Peyer's patch (tissue), 4 donors: ENCODE measurements at regions not wholly inside any gene's neighbourhood (a gene's known extent, or its start where the extent isn't known, plus 50 kb on each side); places are given as distances from the start of the nearest gene placed in this dataset.

Experiments
- POLR2A ChIP-seq, 2 donors: fragments of 450-650 bp; IDR thresholded peaks; one replicate each; pipeline ENCODE4 v1.5.1; 2017; ENCODE audit warnings: antibody characterized with exemption in 2 of 2, mild to moderate bottlenecking in 2 of 2, moderate library complexity in 2 of 2
- TF ChIP-seq, protein P1 (sequence below), 6 experiments: fragments of 450-650 bp in 4 of 6; fragments of 200-600 bp in 2 of 6; sonication (generic) in 1 of 6; IDR thresholded peaks; one replicate each; pipeline ENCODE4 v1.5.1; 2017 to 2019; ENCODE audit warnings: antibody characterized with exemption in 6 of 6, mild to moderate bottlenecking in 3 of 6, moderate library complexity in 1 of 6

DNA sequence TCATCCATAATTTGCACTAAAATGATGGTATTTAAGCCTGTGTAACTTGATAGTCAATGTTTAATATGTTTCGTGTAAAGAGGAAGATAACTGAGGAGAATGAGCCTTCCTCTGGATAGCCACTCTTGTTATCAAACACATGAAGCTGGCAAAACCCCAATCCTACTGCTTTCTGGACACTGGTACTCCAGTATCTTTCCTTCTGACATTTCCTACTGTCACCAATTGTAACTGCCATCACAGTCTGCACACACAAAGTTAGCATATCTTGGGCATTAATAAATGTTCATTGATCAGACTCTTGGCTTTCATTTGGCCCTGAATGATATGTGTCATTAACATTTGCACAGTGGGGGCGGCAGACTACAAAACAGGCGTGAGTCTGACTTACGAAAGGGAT, 419.1 kb downstream of the TMA16 start:
- TF ChIP-seq, protein P1, sequence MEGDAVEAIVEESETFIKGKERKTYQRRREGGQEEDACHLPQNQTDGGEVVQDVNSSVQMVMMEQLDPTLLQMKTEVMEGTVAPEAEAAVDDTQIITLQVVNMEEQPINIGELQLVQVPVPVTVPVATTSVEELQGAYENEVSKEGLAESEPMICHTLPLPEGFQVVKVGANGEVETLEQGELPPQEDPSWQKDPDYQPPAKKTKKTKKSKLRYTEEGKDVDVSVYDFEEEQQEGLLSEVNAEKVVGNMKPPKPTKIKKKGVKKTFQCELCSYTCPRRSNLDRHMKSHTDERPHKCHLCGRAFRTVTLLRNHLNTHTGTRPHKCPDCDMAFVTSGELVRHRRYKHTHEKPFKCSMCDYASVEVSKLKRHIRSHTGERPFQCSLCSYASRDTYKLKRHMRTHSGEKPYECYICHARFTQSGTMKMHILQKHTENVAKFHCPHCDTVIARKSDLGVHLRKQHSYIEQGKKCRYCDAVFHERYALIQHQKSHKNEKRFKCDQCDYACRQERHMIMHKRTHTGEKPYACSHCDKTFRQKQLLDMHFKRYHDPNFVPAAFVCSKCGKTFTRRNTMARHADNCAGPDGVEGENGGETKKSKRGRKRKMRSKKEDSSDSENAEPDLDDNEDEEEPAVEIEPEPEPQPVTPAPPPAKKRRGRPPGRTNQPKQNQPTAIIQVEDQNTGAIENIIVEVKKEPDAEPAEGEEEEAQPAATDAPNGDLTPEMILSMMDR (IDR thresholded peaks at IDR 0.05) = no peak
- no peak for TF ChIP-seq POLR2A (IDR thresholded peaks at IDR 0.05)
